ENCODE measurements at regions not wholly inside any gene's neighbourhood (a gene's known extent, or its start where the extent isn't known, plus 50 kb on each side); places are given as distances from the start of the nearest gene placed in this dataset.
"Not testable (repeated sequence)": the region's sequence is repeated elsewhere in the genome, so short reads cannot be mapped to it uniquely, and the experiment has no call there.

DNA sequence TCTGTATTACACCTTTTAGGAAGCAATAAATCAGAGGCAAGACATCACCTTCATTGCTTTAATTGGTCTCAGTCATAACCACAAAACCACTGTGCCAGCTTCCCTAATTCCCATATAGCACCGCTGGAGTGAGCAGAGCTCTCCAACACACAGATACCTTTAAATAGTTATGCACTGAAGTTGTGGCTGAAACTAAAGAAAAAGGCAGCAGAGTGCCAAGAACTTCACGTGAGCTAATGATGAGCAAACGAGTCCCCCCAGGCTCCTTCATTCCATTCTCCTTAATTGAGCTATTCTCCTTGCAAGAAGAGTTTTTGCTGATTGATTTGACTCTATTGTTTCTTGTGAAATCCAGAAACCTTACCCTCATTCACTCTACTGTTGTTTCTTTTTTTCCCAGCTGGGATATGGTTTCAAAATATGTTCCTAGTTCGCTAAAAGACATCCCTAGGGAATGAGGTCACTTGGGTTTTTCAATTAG, 501.5 kb downstream of the SPATA31D1 start:
- Histone ChIP-seq H3K27me3 (ENCODE audit: insufficient read depth, low read length) (no peaks in the 10 kb centered on the region), H3K9me3 (ENCODE audit: control insufficient read depth in 1 of 2, low read length in 2 of 2) (no peaks in the 10 kb centered on the region), H3K4me3 (ENCODE audit: low read length in 2 of 2) (no peak overlapping the region), H3K36me3 (ENCODE audit: insufficient read depth, low read length) (no peaks in the 10 kb centered on the region), H3K27ac (ENCODE audit: low read depth, low read length) (no peak overlapping the region), H3K4me1 (ENCODE audit: insufficient read depth, low read length) (no peaks in the 10 kb centered on the region)
- peaks cover 0 to 8% (median 2%) of the 10 kb centered on the region in 8 donors for H3K9me3 Mint-ChIP-seq
- intact Hi-C loops (cut with micrococcal nuclease): no loop called here
- DNase-seq: no peak
- H3K27me3 Mint-ChIP-seq: no peaks in the 10 kb centered on the region
- POLR2A ChIA-PET (ENCODE audit: partially characterized antibody): no interaction called here
- H3K36me3 Mint-ChIP-seq: no peaks in the 10 kb centered on the region
- CTCF ChIA-PET (ENCODE audit: partially characterized antibody): no interaction called here
- no peaks in the 10 kb centered on the region for H3K4me1 Mint-ChIP-seq
- no peak overlapping the region for H3K27ac Mint-ChIP-seq
- H3K4me3 Mint-ChIP-seq: no peak overlapping the region

DNA sequence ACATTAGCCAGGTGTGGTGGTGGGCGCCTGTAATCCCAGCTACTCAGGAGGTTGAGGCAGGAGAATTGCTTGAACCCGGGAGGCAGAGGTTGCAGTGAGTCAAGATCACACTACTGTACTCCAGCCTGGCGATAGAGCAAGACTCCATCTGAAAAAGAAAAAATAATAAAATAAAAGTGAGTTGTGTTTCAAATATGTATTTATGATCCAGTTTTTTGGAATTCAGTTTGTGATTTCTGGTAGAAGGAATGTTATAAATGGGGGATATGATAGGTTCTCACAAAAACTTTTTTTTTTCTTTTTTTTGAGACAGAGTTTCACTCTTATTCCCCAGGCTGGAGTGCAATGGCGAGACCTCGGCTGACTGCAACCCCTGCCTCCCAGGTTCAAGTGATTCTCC, 502.2 kb downstream of the SPATA31D1 start:
- H3K9me3 ChIP-seq (ENCODE audit: control insufficient read depth in 1 of 2, low read length in 2 of 2); H3K4me1 Mint-ChIP-seq; H3K4me3 Mint-ChIP-seq; H3K27ac ChIP-seq (ENCODE audit: low read depth, low read length); H3K27me3 ChIP-seq (ENCODE audit: insufficient read depth, low read length); DNase-seq; H3K36me3 ChIP-seq (ENCODE audit: insufficient read depth, low read length); H3K27me3 Mint-ChIP-seq; H3K4me3 ChIP-seq (ENCODE audit: low read length in 2 of 2); H3K36me3 Mint-ChIP-seq; POLR2A ChIA-PET (ENCODE audit: partially characterized antibody); H3K4me1 ChIP-seq (ENCODE audit: insufficient read depth, low read length); H3K27ac Mint-ChIP-seq; H3K9me3 Mint-ChIP-seq; intact Hi-C loops (cut with micrococcal nuclease); CTCF ChIA-PET (ENCODE audit: partially characterized antibody): not testable (repeated sequence)

DNA sequence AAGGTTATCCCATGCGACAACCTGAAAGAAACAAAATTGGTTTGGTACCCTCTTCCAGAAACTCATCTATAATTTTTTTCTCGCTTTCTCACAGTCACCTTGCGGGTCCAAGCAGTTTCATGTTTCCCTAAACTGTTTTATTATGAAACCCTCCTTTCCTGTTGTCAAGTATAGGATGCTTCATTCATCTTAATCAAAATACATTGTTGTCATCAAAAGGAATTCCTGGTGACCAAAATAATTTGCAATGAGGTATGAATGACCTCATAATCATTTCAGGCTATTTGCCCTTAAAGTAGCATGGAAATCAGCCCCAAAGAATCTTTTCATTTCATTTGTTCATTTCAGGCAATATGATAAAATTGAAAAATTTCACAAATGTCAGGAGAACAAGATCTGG, 503.0 kb downstream of the SPATA31D1 start:
- Histone ChIP-seq H3K9me3 (ENCODE audit: control insufficient read depth in 1 of 2, low read length in 2 of 2) (no peaks in the 10 kb centered on the region), H3K4me1 (ENCODE audit: insufficient read depth, low read length) (no peaks in the 10 kb centered on the region), H3K36me3 (ENCODE audit: insufficient read depth, low read length) (no peaks in the 10 kb centered on the region), H3K27me3 (ENCODE audit: insufficient read depth, low read length) (no peaks in the 10 kb centered on the region), H3K27ac (ENCODE audit: low read depth, low read length) (no peak overlapping the region), H3K4me3 (ENCODE audit: low read length in 2 of 2) (no peak overlapping the region)
- H3K4me3 Mint-ChIP-seq: no peak overlapping the region
- no peaks in the 10 kb centered on the region for H3K4me1 Mint-ChIP-seq
- CTCF ChIA-PET (ENCODE audit: partially characterized antibody): no interaction called here
- H3K36me3 Mint-ChIP-seq: no peaks in the 10 kb centered on the region
- intact Hi-C loops (cut with micrococcal nuclease): no loop called here
- no peak overlapping the region for H3K27ac Mint-ChIP-seq
- POLR2A ChIA-PET (ENCODE audit: partially characterized antibody): no interaction called here
- H3K9me3 Mint-ChIP-seq: peaks cover 0 to 11% (median 4%) of the 10 kb centered on the region in 8 donors
- H3K27me3 Mint-ChIP-seq: no peaks in the 10 kb centered on the region
- DNase-seq: no peak

DNA sequence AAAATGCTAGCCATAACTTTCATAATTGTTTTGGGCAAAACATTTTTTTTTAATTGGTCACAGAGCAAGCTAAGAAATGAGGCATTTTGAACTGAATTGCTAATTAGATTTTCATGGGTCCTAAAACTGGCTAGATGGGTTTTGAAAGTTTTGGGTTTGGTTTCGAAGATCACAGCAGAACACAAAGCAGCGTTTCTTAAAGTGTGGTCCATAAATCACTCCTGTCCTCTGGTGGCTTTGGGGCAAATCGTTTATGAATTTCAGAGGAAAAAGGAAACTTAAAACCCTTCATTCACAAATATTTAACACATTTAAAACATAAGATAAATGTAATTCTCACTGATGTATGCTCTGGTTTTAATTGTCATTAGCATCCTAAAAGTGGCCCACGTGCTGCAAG, 503.7 kb downstream of the SPATA31D1 start:
- POLR2A ChIA-PET (ENCODE audit: partially characterized antibody): no interaction called here
- CTCF ChIA-PET (ENCODE audit: partially characterized antibody): no interaction called here

DNA sequence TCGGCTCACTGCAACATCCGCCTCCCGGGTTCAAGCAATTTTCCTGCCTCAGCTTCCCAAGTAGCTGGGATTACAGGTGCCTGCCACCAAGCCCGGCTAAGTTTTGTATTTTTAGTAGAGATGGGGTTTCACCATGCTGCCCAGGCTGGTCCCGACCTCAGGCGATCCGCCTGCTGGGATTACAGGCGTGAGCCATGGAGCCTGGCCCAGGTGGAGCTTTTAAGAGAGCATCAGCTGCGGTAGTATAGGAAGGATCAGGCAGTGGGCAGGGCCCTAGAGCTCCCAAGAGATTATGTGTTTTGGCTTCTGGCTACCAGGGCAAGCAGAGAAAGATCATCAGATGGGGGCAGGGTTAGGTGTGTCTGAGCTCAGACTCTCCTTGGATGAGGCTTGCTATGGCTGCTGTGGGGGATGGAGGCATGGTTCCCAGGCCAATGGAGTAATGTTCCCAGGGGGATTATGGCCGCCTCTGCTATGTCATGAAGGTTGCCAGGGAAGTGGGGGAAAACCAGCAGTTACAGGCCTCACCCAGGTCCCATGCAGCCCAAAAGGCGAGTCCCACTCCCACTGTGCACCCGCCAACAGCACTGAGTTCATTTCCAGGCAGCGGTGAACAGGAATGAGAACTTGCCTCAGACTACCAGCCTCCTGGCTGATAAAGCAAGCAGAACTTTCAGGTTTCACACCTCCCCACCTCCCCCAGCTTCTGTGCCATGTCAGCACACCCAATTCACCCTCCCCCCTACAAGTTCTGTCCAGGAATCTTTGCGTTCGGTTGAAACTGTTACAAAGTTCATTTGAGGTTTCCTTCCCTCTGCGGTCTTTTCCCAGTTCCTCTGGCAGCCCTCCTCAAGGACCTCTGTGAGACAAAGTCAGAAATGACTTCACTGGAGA, 507.6 kb downstream of the SPATA31D1 start:
- CTCF ChIA-PET (ENCODE audit: partially characterized antibody): no interaction called here

More for the DNA sequence above, 503.7 kb downstream of the SPATA31D1 start:
- Mint-ChIP-seq H3K4me1 (no peaks in the 10 kb centered on the region), H3K27me3 (no peaks in the 10 kb centered on the region), H3K27ac (no peak overlapping the region), H3K9me3 (peaks cover 0 to 14% (median 5%) of the 10 kb centered on the region in 8 donors), H3K36me3 (no peaks in the 10 kb centered on the region), H3K4me3 (no peak overlapping the region)
- no peak overlapping the region for H3K4me3 ChIP-seq (ENCODE audit: low read length in 2 of 2)
- no peaks in the 10 kb centered on the region for H3K9me3 ChIP-seq (ENCODE audit: control insufficient read depth in 1 of 2, low read length in 2 of 2)
- DNase-seq: no peak
- H3K27ac ChIP-seq (ENCODE audit: low read depth, low read length): no peak overlapping the region
- no peaks in the 10 kb centered on the region for H3K27me3 ChIP-seq (ENCODE audit: insufficient read depth, low read length)
- intact Hi-C loops (cut with micrococcal nuclease): no loop called here
- H3K4me1 ChIP-seq (ENCODE audit: insufficient read depth, low read length): no peaks in the 10 kb centered on the region
- H3K36me3 ChIP-seq (ENCODE audit: insufficient read depth, low read length): no peaks in the 10 kb centered on the region

DNA sequence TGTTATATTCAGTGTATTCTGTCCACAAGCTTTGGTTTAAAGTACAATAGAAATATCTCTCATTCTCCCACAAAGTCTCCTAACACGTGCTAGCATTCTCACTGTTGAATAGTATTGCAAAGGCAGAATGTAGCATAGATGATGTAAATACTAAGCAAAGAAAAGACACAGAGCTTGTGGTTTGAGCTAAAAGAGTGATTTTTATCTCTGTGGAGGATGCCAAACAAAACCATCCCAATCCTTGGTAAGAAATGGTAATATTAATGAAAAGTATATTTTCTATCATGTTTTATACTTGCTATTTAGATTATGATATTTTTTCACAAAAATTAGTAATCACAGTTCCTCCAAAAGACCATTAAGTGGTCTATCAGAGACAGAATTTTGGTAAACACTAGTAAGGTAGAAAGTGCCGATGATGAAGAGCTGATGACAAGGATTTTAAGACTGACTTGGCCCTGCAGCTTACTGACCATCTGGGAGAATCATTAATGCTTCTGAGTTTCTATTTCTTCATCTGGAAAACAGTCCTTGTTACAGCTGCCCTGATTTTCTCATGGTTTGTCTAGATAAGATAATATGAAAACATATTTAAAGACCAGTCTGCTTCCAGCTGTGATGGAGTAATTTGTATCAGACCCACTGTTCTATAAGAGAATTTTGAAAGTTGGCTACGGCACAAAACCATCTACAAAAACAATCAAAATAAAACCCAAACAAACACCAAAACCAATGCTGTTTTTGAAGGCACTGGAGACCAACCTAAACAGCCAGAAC, 510.2 kb downstream of the SPATA31D1 start:
- intact Hi-C loops (cut with micrococcal nuclease): no loop called here
- H3K27ac Mint-ChIP-seq: no peak overlapping the region

More for the DNA sequence above, 507.6 kb downstream of the SPATA31D1 start:
- Histone ChIP-seq H3K4me3 (ENCODE audit: low read length in 2 of 2) (no peak overlapping the region), H3K36me3 (ENCODE audit: insufficient read depth, low read length) (no peaks in the 10 kb centered on the region), H3K9me3 (ENCODE audit: control insufficient read depth in 1 of 2, low read length in 2 of 2) (no peaks in the 10 kb centered on the region), H3K27ac (ENCODE audit: low read depth, low read length) (no peak overlapping the region), H3K4me1 (ENCODE audit: insufficient read depth, low read length) (no peaks in the 10 kb centered on the region), H3K27me3 (ENCODE audit: insufficient read depth, low read length) (no peaks in the 10 kb centered on the region)
- no peak overlapping the region for H3K4me3 Mint-ChIP-seq
- no peaks in the 10 kb centered on the region for H3K4me1 Mint-ChIP-seq
- H3K36me3 Mint-ChIP-seq: no peaks in the 10 kb centered on the region
- peaks cover 0 to 16% (median 5%) of the 10 kb centered on the region in 8 donors for H3K9me3 Mint-ChIP-seq
- no peak for DNase-seq
- H3K27ac Mint-ChIP-seq: no peak overlapping the region
- H3K27me3 Mint-ChIP-seq: no peaks in the 10 kb centered on the region
- POLR2A ChIA-PET (ENCODE audit: partially characterized antibody): no interaction called here
- intact Hi-C loops (cut with micrococcal nuclease): no loop called here

DNA sequence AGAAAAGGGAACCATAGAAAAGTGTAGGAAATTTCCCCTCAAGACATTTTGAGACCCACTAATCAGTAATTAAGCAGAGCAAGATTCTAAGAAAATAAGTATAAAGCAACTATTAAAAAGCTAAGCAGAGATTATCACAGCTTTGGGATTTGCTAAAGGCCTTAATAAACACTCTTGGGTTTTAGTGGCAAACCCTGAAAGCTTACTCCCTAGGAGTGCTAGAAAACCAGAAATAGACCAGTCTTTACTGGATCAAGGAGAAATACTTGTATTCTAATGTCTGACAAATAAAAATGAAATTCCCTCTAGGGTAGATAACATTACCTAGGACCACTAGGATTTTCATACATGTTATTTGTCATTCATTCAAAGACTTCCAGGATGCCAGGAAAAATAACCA, 510.8 kb downstream of the SPATA31D1 start:
- POLR2A ChIA-PET (ENCODE audit: partially characterized antibody): no interaction called here
- H3K4me1 Mint-ChIP-seq: no peaks in the 10 kb centered on the region
- intact Hi-C loops (cut with micrococcal nuclease): no loop called here
- no peak overlapping the region for H3K27ac ChIP-seq (ENCODE audit: low read depth, low read length)
- no peak overlapping the region for H3K4me3 Mint-ChIP-seq
- no peaks in the 10 kb centered on the region for H3K27me3 ChIP-seq (ENCODE audit: insufficient read depth, low read length)
- peaks cover under 1 to 25% (median 6%) of the 10 kb centered on the region in 8 donors for H3K9me3 Mint-ChIP-seq
- H3K4me3 ChIP-seq (ENCODE audit: low read length in 2 of 2): no peak overlapping the region
- no peaks in the 10 kb centered on the region for H3K9me3 ChIP-seq (ENCODE audit: control insufficient read depth in 1 of 2, low read length in 2 of 2)
- H3K36me3 ChIP-seq (ENCODE audit: insufficient read depth, low read length): no peaks in the 10 kb centered on the region
- no peaks in the 10 kb centered on the region for H3K27me3 Mint-ChIP-seq
- no peaks in the 10 kb centered on the region for H3K36me3 Mint-ChIP-seq
- no peak overlapping the region for H3K27ac Mint-ChIP-seq
- H3K4me1 ChIP-seq (ENCODE audit: insufficient read depth, low read length): no peaks in the 10 kb centered on the region
- no peak for DNase-seq
- CTCF ChIA-PET (ENCODE audit: partially characterized antibody): no interaction called here

More for the DNA sequence above, 510.2 kb downstream of the SPATA31D1 start:
- no peak overlapping the region for H3K4me3 Mint-ChIP-seq
- CTCF ChIA-PET (ENCODE audit: partially characterized antibody): no interaction called here
- H3K27me3 Mint-ChIP-seq: no peaks in the 10 kb centered on the region
- peaks cover 0 to 25% (median 6%) of the 10 kb centered on the region in 8 donors for H3K9me3 Mint-ChIP-seq
- POLR2A ChIA-PET (ENCODE audit: partially characterized antibody): no interaction called here
- H3K27ac ChIP-seq (ENCODE audit: low read depth, low read length): no peak overlapping the region
- no peaks in the 10 kb centered on the region for H3K4me1 Mint-ChIP-seq
- no peaks in the 10 kb centered on the region for H3K36me3 ChIP-seq (ENCODE audit: insufficient read depth, low read length)
- DNase-seq: no peak
- H3K36me3 Mint-ChIP-seq: no peaks in the 10 kb centered on the region
- H3K27me3 ChIP-seq (ENCODE audit: insufficient read depth, low read length): no peaks in the 10 kb centered on the region
- H3K4me1 ChIP-seq (ENCODE audit: insufficient read depth, low read length): no peaks in the 10 kb centered on the region
- no peaks in the 10 kb centered on the region for H3K9me3 ChIP-seq (ENCODE audit: control insufficient read depth in 1 of 2, low read length in 2 of 2)
- no peak overlapping the region for H3K4me3 ChIP-seq (ENCODE audit: low read length in 2 of 2)
